WTC11 (cell line): ENCODE measurements at regions not wholly inside any gene's neighbourhood (a gene's known extent, or its start where the extent isn't known, plus 50 kb on each side); places are given as distances from the start of the nearest gene placed in this dataset.

Experiments used
- AR ChIP-seq: fragments of 250-450 bp; sonication (Bioruptor Pico); IDR thresholded peaks from 2 replicates; pipeline ENCODE4 v1.9.0; 2021; ENCODE audit warnings: mild to moderate bottlenecking
- ARID4B ChIP-seq: sonication (generic); formaldehyde crosslinking; IDR thresholded peaks from 2 replicates; pipeline ENCODE4 v1.8.0; 2023; ENCODE audit warnings: missing genetic modification reagents, mild to moderate bottlenecking, borderline replicate concordance
- NFE2L1 ChIP-seq: sonication (generic); formaldehyde crosslinking; IDR thresholded peaks from 2 replicates; pipeline ENCODE4 v1.8.1; 2023; ENCODE audit warnings: missing genetic modification reagents
- NR2C2 ChIP-seq: sonication (generic); formaldehyde crosslinking; IDR thresholded peaks from 2 replicates; pipeline ENCODE4 v1.8.0; 2022; ENCODE audit warnings: mild to moderate bottlenecking, missing genetic modification reagents
- SMAD3 ChIP-seq: sonication (generic); formaldehyde crosslinking; IDR thresholded peaks from 2 replicates; pipeline ENCODE4 v1.8.0; 2022; ENCODE audit warnings: missing genetic modification reagents, mild to moderate bottlenecking, borderline replicate concordance
- SOX15 ChIP-seq: fragments of 250-450 bp; sonication (Bioruptor Pico); IDR thresholded peaks from 2 replicates; pipeline ENCODE4 v1.9.0; 2021; ENCODE audit warnings: mild to moderate bottlenecking
- TEAD1 ChIP-seq: sonication (generic); formaldehyde crosslinking; IDR thresholded peaks from 2 replicates; pipeline ENCODE4 v1.8.0; 2022; ENCODE audit warnings: mild to moderate bottlenecking, missing genetic modification reagents
- ZBTB21 ChIP-seq: sonication (generic); formaldehyde crosslinking; IDR thresholded peaks from 2 replicates; pipeline ENCODE4 v1.8.1; 2023; ENCODE audit warnings: mild to moderate bottlenecking, missing genetic modification reagents, borderline replicate concordance
- ZNF138 ChIP-seq: sonication (generic); formaldehyde crosslinking; conservative IDR thresholded peaks from 2 replicates; pipeline ENCODE4 v1.8.1; 2022; ENCODE audit warnings: mild to moderate bottlenecking, moderate library complexity, missing genetic modification reagents
- TF ChIP-seq, protein P1 (sequence below): fragments of 200-600 bp; IDR thresholded peaks from 2 replicates; pipeline ENCODE4 v1.8.0; 2022; ENCODE audit warnings: antibody characterized with exemption
- TF ChIP-seq, protein P2 (sequence below): sonication (generic); formaldehyde crosslinking; conservative IDR thresholded peaks from 2 replicates; pipeline ENCODE4 v1.8.1; 2022; ENCODE audit warnings: mild to moderate bottlenecking, missing genetic modification reagents
- TF ChIP-seq, protein P3 (sequence below): sonication (generic); formaldehyde crosslinking; IDR thresholded peaks from 2 replicates; pipeline ENCODE4 v1.8.1; 2022; ENCODE audit warnings: mild to moderate bottlenecking, missing genetic modification reagents, moderate library complexity, borderline replicate concordance

DNA sequence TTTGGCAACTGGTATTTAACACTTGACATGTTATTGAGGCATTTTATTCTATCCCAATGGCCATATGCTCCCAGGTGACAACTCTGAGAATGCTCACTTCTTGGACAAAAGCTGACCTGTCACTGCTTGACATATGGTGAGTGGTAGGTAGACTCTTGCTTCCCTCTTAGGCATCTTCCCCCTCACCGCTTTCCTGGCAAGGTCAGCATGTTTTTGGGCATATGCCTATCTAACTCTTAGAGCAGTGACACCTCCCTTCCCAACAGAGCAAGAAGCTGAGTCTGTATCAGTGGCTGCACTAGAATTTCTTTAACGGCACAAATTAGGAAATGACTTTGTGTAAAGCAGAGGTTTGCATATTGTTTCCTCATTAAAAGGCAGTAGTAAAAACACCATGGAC, 300.7 kb downstream of the OXSM start:
- TF ChIP-seq TEAD1 (CRISPR knock-in tag) (no peak), ZBTB21 (no peak), SOX15 (no peak), NR2C2 (no peak), AR (CRISPR knock-in tag) (no peak), ZNF138 (CRISPR knock-in tag) (no peak), ARID4B (CRISPR knock-in tag) (no peak), SMAD3 (CRISPR knock-in tag) (no peak), NFE2L1 (CRISPR knock-in tag) (no peak)
- TF ChIP-seq, protein P1, sequence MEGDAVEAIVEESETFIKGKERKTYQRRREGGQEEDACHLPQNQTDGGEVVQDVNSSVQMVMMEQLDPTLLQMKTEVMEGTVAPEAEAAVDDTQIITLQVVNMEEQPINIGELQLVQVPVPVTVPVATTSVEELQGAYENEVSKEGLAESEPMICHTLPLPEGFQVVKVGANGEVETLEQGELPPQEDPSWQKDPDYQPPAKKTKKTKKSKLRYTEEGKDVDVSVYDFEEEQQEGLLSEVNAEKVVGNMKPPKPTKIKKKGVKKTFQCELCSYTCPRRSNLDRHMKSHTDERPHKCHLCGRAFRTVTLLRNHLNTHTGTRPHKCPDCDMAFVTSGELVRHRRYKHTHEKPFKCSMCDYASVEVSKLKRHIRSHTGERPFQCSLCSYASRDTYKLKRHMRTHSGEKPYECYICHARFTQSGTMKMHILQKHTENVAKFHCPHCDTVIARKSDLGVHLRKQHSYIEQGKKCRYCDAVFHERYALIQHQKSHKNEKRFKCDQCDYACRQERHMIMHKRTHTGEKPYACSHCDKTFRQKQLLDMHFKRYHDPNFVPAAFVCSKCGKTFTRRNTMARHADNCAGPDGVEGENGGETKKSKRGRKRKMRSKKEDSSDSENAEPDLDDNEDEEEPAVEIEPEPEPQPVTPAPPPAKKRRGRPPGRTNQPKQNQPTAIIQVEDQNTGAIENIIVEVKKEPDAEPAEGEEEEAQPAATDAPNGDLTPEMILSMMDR, result no peak
- TF ChIP-seq, protein P2, sequence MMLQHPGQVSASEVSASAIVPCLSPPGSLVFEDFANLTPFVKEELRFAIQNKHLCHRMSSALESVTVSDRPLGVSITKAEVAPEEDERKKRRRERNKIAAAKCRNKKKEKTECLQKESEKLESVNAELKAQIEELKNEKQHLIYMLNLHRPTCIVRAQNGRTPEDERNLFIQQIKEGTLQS, result no peak
- TF ChIP-seq, protein P3, sequence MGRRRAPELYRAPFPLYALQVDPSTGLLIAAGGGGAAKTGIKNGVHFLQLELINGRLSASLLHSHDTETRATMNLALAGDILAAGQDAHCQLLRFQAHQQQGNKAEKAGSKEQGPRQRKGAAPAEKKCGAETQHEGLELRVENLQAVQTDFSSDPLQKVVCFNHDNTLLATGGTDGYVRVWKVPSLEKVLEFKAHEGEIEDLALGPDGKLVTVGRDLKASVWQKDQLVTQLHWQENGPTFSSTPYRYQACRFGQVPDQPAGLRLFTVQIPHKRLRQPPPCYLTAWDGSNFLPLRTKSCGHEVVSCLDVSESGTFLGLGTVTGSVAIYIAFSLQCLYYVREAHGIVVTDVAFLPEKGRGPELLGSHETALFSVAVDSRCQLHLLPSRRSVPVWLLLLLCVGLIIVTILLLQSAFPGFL (CRISPR knock-in tag), result no peak
